ENCODE measurements at regions not wholly inside any gene's neighbourhood (a gene's known extent, or its start where the extent isn't known, plus 50 kb on each side); places are given as distances from the start of the nearest gene placed in this dataset.

DNA sequence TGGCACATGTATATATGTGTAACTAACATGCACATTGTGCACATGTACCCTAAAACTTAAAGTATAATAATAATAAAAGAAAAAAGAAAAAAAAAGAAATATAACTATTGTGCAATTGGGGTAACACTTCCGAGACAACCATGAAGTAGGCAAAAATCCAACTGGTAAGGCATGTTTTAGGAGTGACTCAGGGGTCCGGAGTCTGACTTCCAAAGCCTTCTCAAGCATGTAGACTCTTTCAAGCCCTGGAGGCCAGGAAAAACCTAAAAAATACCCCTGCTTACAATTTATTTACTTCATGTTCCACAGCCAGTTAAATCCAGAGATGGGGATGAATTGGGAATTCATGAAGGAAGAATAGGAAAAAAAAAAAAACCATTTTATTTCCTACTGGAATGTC, 161.3 kb upstream of the PHACTR1 start:
- Histone ChIP-seq H3K36me3 (no peaks in the 10 kb centered on the region), H3K27ac (no peak overlapping the region), H3K4me3 (no peak overlapping the region), H3K9me3 (peaks cover 6% of the 10 kb centered on the region in 2 donors), H3K4me1 (no peaks in the 10 kb centered on the region), H3K27me3 (no peaks in the 10 kb centered on the region)
- intact Hi-C loops (cut with DNase I; ENCODE audit: low total_unique reads) = no loop called here
- DNase-seq (ENCODE audit: low spot score in 2 of 2) = no peak
- TF ChIP-seq POLR2AphosphoS5 (IDR thresholded peaks at IDR 0.05) = no peak
- TF ChIP-seq, protein P1, sequence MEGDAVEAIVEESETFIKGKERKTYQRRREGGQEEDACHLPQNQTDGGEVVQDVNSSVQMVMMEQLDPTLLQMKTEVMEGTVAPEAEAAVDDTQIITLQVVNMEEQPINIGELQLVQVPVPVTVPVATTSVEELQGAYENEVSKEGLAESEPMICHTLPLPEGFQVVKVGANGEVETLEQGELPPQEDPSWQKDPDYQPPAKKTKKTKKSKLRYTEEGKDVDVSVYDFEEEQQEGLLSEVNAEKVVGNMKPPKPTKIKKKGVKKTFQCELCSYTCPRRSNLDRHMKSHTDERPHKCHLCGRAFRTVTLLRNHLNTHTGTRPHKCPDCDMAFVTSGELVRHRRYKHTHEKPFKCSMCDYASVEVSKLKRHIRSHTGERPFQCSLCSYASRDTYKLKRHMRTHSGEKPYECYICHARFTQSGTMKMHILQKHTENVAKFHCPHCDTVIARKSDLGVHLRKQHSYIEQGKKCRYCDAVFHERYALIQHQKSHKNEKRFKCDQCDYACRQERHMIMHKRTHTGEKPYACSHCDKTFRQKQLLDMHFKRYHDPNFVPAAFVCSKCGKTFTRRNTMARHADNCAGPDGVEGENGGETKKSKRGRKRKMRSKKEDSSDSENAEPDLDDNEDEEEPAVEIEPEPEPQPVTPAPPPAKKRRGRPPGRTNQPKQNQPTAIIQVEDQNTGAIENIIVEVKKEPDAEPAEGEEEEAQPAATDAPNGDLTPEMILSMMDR (IDR thresholded peaks at IDR 0.05) = no peak
- no peak for TF ChIP-seq POLR2A (IDR thresholded peaks at IDR 0.05)

- Histone ChIP-seq H3K4me3 (no peak overlapping the region), H3K36me3 (no peaks in the 10 kb centered on the region), H3K9me3 (peaks cover 6 to 8% of the 10 kb centered on the region in 2 donors), H3K4me1 (no peaks in the 10 kb centered on the region), H3K27ac (no peak overlapping the region), H3K27me3 (no peaks in the 10 kb centered on the region)
- DNase-seq (ENCODE audit: low spot score in 2 of 2) = no peak
- intact Hi-C loops (cut with DNase I; ENCODE audit: low total_unique reads) = no loop called here
- TF ChIP-seq POLR2AphosphoS5 (IDR thresholded peaks at IDR 0.05) (no peak), POLR2A (IDR thresholded peaks at IDR 0.05) (no peak)
- TF ChIP-seq, protein P1 (IDR thresholded peaks at IDR 0.05) = no peak
Observed at GRCh38 chr6:12555781-12556180, 160.8 kb upstream of the PHACTR1 start.

DNA sequence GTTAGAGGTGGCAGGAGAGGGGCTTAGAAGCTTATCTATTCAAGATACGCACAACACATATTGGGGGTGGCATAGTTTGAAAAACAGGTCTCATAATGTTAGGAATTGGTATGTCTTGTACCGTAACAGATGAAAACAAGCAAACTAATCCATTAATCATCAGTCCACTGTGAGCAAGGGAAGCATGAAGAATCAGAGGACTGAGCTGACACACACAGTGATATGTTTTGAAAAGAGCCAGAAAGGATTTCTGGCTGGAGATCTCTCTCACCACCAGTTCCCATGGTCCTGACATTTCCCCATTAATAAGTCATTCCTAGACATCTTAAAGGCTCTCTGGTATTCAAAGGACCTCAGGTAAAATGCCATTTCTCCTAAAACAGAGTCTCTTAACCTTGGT, 158.8 kb upstream of the PHACTR1 start:
- Histone ChIP-seq H3K27me3 (no peaks in the 10 kb centered on the region), H3K9me3 (peaks cover 6 to 14% of the 10 kb centered on the region in 2 donors), H3K27ac (no peak overlapping the region), H3K36me3 (no peaks in the 10 kb centered on the region), H3K4me1 (no peaks in the 10 kb centered on the region), H3K4me3 (no peak overlapping the region)
- intact Hi-C loops (cut with DNase I; ENCODE audit: low total_unique reads) = no loop called here
- no peak for DNase-seq (ENCODE audit: low spot score in 2 of 2)
- TF ChIP-seq POLR2AphosphoS5 (IDR thresholded peaks at IDR 0.05) (no peak), POLR2A (IDR thresholded peaks at IDR 0.05) (no peak)
- TF ChIP-seq, protein P1 (IDR thresholded peaks at IDR 0.05) = no peak

DNA sequence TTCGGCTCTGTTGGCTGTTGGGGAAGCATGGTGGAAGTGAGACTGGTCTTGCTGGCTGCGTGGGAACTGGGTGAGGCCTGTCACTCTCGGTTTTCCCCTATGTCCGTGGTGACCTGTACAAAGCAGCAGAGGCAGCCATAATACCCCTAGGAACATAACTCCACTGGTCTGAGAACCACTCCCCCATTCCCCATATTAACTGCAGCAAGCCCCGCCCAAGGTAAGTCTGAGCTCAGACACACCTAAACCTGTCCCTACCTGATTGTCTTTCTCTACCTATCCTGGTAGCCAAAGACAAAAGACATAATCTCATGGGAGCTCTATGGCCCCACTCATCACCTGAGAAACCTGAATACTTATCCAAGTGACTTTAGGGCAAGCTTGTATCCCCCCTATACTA, 156.3 kb upstream of the PHACTR1 start:
- no peaks in the 10 kb centered on the region for H3K4me1 ChIP-seq
- TF ChIP-seq, protein P1 (IDR thresholded peaks at IDR 0.05) = no peak
- TF ChIP-seq POLR2A (IDR thresholded peaks at IDR 0.05) (no peak), POLR2AphosphoS5 (IDR thresholded peaks at IDR 0.05) (no peak)

GRCh38 chr6:12566618-12567123, 149.9 kb upstream of the PHACTR1 start:
- H3K27me3 ChIP-seq = no peaks in the 10 kb centered on the region
- H3K4me3 ChIP-seq = no peak overlapping the region
- intact Hi-C loops (cut with DNase I; ENCODE audit: low total_unique reads) = no loop called here
- no peak for TF ChIP-seq POLR2A (IDR thresholded peaks at IDR 0.05)
- TF ChIP-seq POLR2AphosphoS5 (IDR thresholded peaks at IDR 0.05) = no peak
- TF ChIP-seq, protein P1 (IDR thresholded peaks at IDR 0.05) = no peak
- H3K9me3 ChIP-seq = peaks cover 0 to 6% of the 10 kb centered on the region in 2 donors
- no peak for DNase-seq (ENCODE audit: low spot score in 2 of 2)
- H3K4me1 ChIP-seq = no peaks in the 10 kb centered on the region
- no peaks in the 10 kb centered on the region for H3K36me3 ChIP-seq
- H3K27ac ChIP-seq = no peak overlapping the region

More for the DNA sequence above, 156.3 kb upstream of the PHACTR1 start:
- no peak overlapping the region for H3K27ac ChIP-seq
- no peak for DNase-seq (ENCODE audit: low spot score in 2 of 2)
- peaks cover 6 to 14% of the 10 kb centered on the region in 2 donors for H3K9me3 ChIP-seq
- H3K4me3 ChIP-seq = no peak overlapping the region
- intact Hi-C loops (cut with DNase I; ENCODE audit: low total_unique reads) = no loop called here
- no peaks in the 10 kb centered on the region for H3K36me3 ChIP-seq
- H3K27me3 ChIP-seq = no peaks in the 10 kb centered on the region

All from breast epithelium (tissue), 4 donors.